Lower leg skin (tissue), 4 donors: ENCODE measurements at regions not wholly inside any gene's neighbourhood (a gene's known extent, or its start where the extent isn't known, plus 50 kb on each side); places are given as distances from the start of the nearest gene placed in this dataset.
A peak's percentile ranks its signal among the peaks of the same experiment; 100 is the strongest.

Source experiments
- DNase-seq, 2 donors: peaks; one replicate each; pipeline ENCODE4 v3.0.0-alpha.2; 2019; ENCODE audit warnings: low spot score in 2 of 2
- H3K4me3 ChIP-seq: fragments of 200-600 bp; sonication (generic); 2 replicates; pipeline ENCODE4 v1.5.1; 2017; ENCODE audit warnings: mild to moderate bottlenecking, low read depth; ENCODE audit not compliant: poor library complexity, severe bottlenecking
- POLR2A ChIP-seq, 2 donors: fragments of 450-650 bp; IDR thresholded peaks; one replicate each; pipeline ENCODE4 v1.6.1; 2016 to 2017; ENCODE audit warnings: antibody characterized with exemption in 2 of 2, mild to moderate bottlenecking in 1 of 2, moderate library complexity in 1 of 2
- WGBS, 2 donors: methylation state at CpG; one replicate each; pipeline ENCODE4 v1.1.5; 2018; 5-methylcytosine and 5-hydroxymethylcytosine counted together
- intact Hi-C: fragments of 100-400 bp; cut with DNase I; formaldehyde crosslinking; loops from one replicate; pipeline ENCODE4 v1.15.0; 2023; ENCODE audit warnings: low total_unique reads
- TF ChIP-seq, protein P1 (sequence below), 3 donors: fragments of 450-650 bp; IDR thresholded peaks; one replicate each; pipeline ENCODE4 v1.5.1; 2016; ENCODE audit warnings: antibody characterized with exemption in 3 of 3, mild to moderate bottlenecking in 3 of 3, moderate library complexity in 2 of 3

DNA sequence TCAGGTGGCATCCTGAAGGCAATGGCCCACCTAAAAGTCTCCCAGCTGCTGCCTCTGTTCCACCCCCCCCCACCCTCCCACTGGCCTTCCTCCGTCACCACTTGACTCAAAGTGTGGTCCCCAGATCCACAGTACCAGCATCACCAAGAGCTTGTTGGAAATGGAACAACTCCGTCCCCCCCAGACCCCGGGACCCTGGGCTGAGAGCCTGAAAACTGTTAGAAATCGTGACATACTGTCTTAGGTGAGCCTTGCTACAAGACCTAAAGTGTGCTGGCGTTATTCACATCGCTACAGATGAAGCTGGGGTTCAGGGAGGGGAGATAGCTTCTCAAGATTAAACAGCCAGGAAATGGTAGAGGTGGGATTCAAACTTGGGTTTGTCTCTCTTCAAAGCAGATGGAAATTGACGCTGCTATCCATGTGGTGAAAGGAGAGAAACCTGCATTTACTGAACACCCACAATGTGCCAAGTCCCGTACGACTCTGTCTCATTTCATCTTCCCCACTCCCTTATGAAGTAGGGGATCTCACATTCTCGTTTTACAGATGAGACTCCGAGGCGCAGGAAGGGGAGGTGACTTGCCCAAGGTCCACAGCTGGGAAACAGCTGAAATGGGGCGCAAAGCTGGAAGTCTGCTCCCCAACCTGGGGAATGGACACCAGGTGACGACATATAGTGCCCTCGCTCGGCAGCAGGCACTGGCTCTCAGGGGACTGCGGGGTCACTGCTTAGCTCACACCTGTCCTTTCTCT, 52.8 kb upstream of the IFFO2 start:
- peak in 1 of 2 donors; percentile 78 for DNase-seq
- intact Hi-C loops, result no loop called here
- TF ChIP-seq, protein P1, sequence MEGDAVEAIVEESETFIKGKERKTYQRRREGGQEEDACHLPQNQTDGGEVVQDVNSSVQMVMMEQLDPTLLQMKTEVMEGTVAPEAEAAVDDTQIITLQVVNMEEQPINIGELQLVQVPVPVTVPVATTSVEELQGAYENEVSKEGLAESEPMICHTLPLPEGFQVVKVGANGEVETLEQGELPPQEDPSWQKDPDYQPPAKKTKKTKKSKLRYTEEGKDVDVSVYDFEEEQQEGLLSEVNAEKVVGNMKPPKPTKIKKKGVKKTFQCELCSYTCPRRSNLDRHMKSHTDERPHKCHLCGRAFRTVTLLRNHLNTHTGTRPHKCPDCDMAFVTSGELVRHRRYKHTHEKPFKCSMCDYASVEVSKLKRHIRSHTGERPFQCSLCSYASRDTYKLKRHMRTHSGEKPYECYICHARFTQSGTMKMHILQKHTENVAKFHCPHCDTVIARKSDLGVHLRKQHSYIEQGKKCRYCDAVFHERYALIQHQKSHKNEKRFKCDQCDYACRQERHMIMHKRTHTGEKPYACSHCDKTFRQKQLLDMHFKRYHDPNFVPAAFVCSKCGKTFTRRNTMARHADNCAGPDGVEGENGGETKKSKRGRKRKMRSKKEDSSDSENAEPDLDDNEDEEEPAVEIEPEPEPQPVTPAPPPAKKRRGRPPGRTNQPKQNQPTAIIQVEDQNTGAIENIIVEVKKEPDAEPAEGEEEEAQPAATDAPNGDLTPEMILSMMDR (IDR thresholded peaks at IDR 0.05), result no peak
- no peak for TF ChIP-seq POLR2A (IDR thresholded peaks at IDR 0.05)
- 80% methylated on average over 17 of the region's 17 CpGs for WGBS, 2 donors
- no peak overlapping the region for H3K4me3 ChIP-seq

DNA sequence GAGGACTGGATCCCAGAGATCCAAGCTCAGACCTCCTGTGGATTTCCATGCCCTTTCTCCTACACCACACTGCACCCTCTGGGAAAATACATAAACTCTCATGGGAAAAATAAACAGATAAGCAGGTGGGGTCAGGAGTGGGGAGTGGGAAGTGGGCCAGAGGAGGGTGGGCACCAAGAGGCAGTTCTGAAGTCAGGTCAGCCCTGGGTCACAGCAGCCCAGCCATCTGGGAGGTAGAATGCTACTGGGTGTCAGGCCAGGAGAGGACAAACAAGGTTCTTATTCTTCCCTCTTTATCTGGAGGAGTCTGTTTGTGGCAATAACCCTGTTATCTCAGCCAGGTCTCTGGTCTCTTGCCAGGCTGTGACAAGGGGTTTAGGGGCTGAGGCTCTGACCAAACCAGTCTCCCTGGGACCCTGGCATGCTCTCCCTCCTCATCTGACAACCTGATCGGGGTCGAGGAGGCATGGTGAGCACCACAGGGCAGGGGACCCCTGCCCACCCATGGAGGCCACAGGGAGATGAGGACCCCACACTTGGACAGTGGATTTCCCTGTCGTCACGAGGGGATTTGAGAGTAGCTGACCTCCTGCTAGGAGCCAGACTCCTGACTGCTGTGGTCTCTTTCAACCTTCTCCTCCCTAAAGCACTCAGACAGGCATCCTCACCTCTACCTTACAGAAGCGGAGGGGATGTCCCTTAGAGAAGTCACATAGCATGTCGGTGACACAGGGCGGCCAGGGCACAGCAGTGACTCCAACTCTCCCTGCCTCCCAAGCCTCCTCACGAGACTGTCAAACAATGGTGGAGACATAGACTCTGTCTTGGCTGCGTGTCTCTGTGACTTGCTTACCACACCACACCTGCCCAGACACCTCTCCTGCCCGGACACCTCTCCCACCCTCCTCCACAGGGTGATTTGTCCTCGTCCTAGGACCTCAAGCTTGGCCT, 51.3 kb upstream of the IFFO2 start:
- H3K4me3 ChIP-seq, result no peak overlapping the region
- TF ChIP-seq, protein P1 (IDR thresholded peaks at IDR 0.05), result no peak
- no peak for TF ChIP-seq POLR2A (IDR thresholded peaks at IDR 0.05)
- intact Hi-C loops, result no loop called here
- DNase-seq, result peak in 1 of 2 donors; percentile 80
- 88 to 91% methylated on average over 11 of the region's 11 CpGs for WGBS, 2 donors

DNA sequence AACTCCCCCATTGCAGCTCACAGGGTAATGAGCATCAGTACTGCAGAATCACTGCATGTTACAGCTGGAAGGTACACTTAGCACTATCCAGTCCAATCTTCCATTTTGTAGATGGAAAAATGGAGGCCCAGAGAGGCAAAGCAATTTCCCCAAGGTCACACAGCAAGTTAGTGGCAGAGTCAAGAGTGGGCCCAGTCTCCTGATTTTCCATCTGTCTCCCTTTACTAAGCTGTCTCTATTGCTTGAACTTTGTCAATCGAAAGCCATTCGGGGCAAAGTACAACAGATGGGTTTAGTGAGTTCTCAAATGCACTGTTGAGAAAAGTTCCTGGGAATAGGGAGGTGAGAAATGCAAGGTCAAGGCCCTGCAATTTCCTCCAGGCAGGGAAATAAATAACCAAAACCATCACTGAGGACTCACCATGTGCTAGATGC, 50.4 kb upstream of the IFFO2 start:
- TF ChIP-seq, protein P1 (IDR thresholded peaks at IDR 0.05), result no peak
- TF ChIP-seq POLR2A (IDR thresholded peaks at IDR 0.05), result no peak
- no peak overlapping the region for H3K4me3 ChIP-seq
- DNase-seq, result peak in 1 of 2 donors; percentile 23
- intact Hi-C loops, result no loop called here
- WGBS, 2 donors, result 81 to 89% methylated on average over 2 of the region's 2 CpGs
